ENCODE measurements at regions not wholly inside any gene's neighbourhood (a gene's known extent, or its start where the extent isn't known, plus 50 kb on each side); places are given as distances from the start of the nearest gene placed in this dataset.

DNA sequence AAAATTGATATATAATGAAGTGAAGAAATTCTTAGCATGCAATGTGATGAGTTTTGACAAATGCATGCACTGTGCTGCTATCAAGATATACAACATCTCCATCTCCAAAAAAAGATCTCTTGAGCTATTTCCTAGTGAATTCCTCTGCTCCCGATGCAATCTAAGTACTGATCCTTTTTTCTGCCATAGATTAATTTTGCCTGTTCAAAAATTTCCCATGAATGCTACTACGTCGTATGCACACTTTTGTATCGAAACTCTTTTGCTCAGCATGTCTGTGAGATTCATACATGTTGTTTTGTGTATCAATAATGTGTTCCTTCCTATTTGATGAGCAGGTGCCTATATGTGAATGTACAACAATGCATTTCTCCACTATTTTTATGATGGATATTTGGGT is 647.4 kb downstream of the MTRR start:
- TF ChIP-seq, protein P1, sequence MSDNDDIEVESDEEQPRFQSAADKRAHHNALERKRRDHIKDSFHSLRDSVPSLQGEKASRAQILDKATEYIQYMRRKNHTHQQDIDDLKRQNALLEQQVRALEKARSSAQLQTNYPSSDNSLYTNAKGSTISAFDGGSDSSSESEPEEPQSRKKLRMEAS (CRISPR knock-in tag; IDR thresholded peaks at IDR 0.05): no peak
- TF ChIP-seq, protein P2, sequence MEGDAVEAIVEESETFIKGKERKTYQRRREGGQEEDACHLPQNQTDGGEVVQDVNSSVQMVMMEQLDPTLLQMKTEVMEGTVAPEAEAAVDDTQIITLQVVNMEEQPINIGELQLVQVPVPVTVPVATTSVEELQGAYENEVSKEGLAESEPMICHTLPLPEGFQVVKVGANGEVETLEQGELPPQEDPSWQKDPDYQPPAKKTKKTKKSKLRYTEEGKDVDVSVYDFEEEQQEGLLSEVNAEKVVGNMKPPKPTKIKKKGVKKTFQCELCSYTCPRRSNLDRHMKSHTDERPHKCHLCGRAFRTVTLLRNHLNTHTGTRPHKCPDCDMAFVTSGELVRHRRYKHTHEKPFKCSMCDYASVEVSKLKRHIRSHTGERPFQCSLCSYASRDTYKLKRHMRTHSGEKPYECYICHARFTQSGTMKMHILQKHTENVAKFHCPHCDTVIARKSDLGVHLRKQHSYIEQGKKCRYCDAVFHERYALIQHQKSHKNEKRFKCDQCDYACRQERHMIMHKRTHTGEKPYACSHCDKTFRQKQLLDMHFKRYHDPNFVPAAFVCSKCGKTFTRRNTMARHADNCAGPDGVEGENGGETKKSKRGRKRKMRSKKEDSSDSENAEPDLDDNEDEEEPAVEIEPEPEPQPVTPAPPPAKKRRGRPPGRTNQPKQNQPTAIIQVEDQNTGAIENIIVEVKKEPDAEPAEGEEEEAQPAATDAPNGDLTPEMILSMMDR (IDR thresholded peaks at IDR 0.05): no peak
- TF ChIP-seq, protein P3, sequence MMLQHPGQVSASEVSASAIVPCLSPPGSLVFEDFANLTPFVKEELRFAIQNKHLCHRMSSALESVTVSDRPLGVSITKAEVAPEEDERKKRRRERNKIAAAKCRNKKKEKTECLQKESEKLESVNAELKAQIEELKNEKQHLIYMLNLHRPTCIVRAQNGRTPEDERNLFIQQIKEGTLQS (CRISPR knock-in tag; conservative IDR thresholded peaks at IDR 0.05): no peak
- TF ChIP-seq GRHL2 (CRISPR knock-in tag; IDR thresholded peaks at IDR 0.05; ENCODE audit: insufficient replicate concordance, severe bottlenecking): no peak
- no peak for TF ChIP-seq TCF7 (CRISPR knock-in tag; IDR thresholded peaks at IDR 0.05; ENCODE audit: low read depth)
- TF ChIP-seq PRRX2 (CRISPR knock-in tag; IDR thresholded peaks at IDR 0.05): no peak
